Naive thymus-derived CD4-positive, alpha-beta T cell (primary cell): ENCODE measurements at regions not wholly inside any gene's neighbourhood (a gene's known extent, or its start where the extent isn't known, plus 50 kb on each side); places are given as distances from the start of the nearest gene placed in this dataset.
A peak's percentile ranks its signal among the peaks of the same experiment; 100 is the strongest.

ENCODE experiments used
- ATAC-seq: fragments of 150-1000 bp; cut with Tn5 transposase; 2 replicates; pipeline ENCODE4 v1.10.0; 2021; ENCODE audit warnings: mild to moderate bottlenecking, moderate library complexity
- CTCF ChIA-PET: fragments of 350-600 bp; sonication (Branson Sonifier 250); formaldehyde crosslinking; loops from one replicate; lab custom pipeline; 2021; ENCODE audit warnings: antibody characterized with exemption; lab: Charles Lee
- POLR2A ChIA-PET: fragments of 350-600 bp; sonication (Branson Sonifier 250); formaldehyde crosslinking; loops from one replicate; lab custom pipeline; 2021; ENCODE audit warnings: antibody characterized with exemption, inconsistent platforms; lab: Charles Lee
- DNase-seq, 9 donors: peaks; one replicate each; pipeline versions ENCODE4 v3.0.0 to v3.0.0-alpha.2; 2020 to 2022; ENCODE audit warnings: mixed read lengths in 1 of 9
- H3K27ac ChIP-seq: one replicate; pipeline ENCODE4 v1.7.0; 2013; ENCODE audit warnings: mild to moderate bottlenecking, low read depth, low read length, moderate library complexity
- H3K27me3 ChIP-seq, 2 donors: one replicate each; pipeline ENCODE4 v1.7.0; 2013; ENCODE audit warnings: low read length in 2 of 2, mild to moderate bottlenecking in 2 of 2, moderate library complexity in 2 of 2; ENCODE audit not compliant: control insufficient read depth in 2 of 2, insufficient read depth in 2 of 2
- H3K36me3 ChIP-seq, 3 experiments: 1 replicate in 2 of 3; 2 replicates in 1 of 3; pipeline ENCODE4 v1.7.0; 2013; ENCODE audit warnings: low read length in 3 of 3, mild to moderate bottlenecking in 3 of 3, moderate library complexity in 1 of 3; ENCODE audit not compliant: insufficient read depth in 3 of 3, control insufficient read depth in 2 of 3
- H3K4me1 ChIP-seq, 2 donors: one replicate each; pipeline ENCODE4 v1.7.0; 2013; ENCODE audit warnings: low read length in 2 of 2, mild to moderate bottlenecking in 2 of 2, moderate library complexity in 1 of 2; ENCODE audit not compliant: control insufficient read depth in 2 of 2, insufficient read depth in 2 of 2
- H3K4me3 ChIP-seq: 2 replicates; pipeline ENCODE4 v1.7.0; 2013; ENCODE audit warnings: mild to moderate bottlenecking, low read length
- H3K9me3 ChIP-seq, 3 experiments: 1 replicate in 2 of 3; 2 replicates in 1 of 3; pipeline ENCODE4 v1.7.0; 2013; ENCODE audit warnings: low read length in 3 of 3; ENCODE audit not compliant: control insufficient read depth in 2 of 3
- H3K27ac Mint-ChIP-seq, 9 donors: one replicate each; pipeline ENCODE4 v1.8.0; 2020 to 2022; ENCODE audit warnings: mixed read lengths in 9 of 9, mild to moderate bottlenecking in 8 of 9, moderate library complexity in 5 of 9, inconsistent platforms in 2 of 9
- H3K27me3 Mint-ChIP-seq, 5 donors: one replicate each; pipeline ENCODE4 v1.8.0; 2021 to 2022; ENCODE audit warnings: mixed read lengths in 5 of 5, mild to moderate bottlenecking in 1 of 5
- H3K36me3 Mint-ChIP-seq, 5 donors: one replicate each; pipeline ENCODE4 v1.8.0; 2020 to 2022; ENCODE audit warnings: mixed read lengths in 5 of 5, mild to moderate bottlenecking in 3 of 5, inconsistent platforms in 1 of 5
- H3K4me1 Mint-ChIP-seq, 7 donors: one replicate each; pipeline ENCODE4 v1.8.0; 2020 to 2022; ENCODE audit warnings: mixed read lengths in 7 of 7, mild to moderate bottlenecking in 3 of 7, inconsistent platforms in 1 of 7
- H3K4me3 Mint-ChIP-seq, 10 donors: one replicate each; pipeline ENCODE4 v1.8.0; 2020 to 2022; ENCODE audit warnings: mild to moderate bottlenecking in 10 of 10, mixed read lengths in 10 of 10, moderate library complexity in 6 of 10, inconsistent platforms in 2 of 10
- H3K9me3 Mint-ChIP-seq, 11 donors: one replicate each; pipeline ENCODE4 v1.8.0; 2020 to 2022; ENCODE audit warnings: mixed read lengths in 11 of 11, mild to moderate bottlenecking in 4 of 11, inconsistent platforms in 1 of 11, moderate library complexity in 1 of 11
- intact Hi-C, 2 donors: fragments of 100-400 bp; cut with micrococcal nuclease; formaldehyde crosslinking; loops; one replicate each; pipeline ENCODE4 v1.15.1; 2023

DNA sequence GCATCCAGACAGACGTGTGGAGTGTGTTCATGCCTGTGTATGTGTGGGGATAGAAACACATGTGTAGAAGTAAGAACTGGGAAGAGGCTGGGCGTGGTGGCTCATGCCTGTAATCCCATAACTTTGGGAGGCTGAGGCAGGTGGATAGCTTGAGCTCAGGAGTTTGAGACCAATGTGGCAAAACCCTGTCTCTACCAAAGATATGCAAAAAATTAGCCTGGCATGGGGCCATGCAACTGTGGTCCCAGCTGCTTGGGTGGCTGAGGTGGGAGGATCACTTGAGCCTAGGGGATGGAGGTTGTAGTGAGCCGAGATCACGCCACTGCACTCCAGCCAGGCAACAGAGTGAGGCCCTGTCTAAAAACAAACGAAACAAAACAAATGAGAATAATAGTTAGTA lies 1166.6 kb downstream of the TBC1D22A start:
- Mint-ChIP-seq H3K4me1 (no peaks in the 10 kb centered on the region), H3K27me3 (peaks cover 0 to 34% (median 17%) of the 10 kb centered on the region in 5 donors), H3K9me3 (peaks cover 0 to 26% (median 5%) of the 10 kb centered on the region in 11 donors), H3K36me3 (peaks cover 0 to 4% (median 0%) of the 10 kb centered on the region in 5 donors), H3K27ac (no peak overlapping the region), H3K4me3 (no peak overlapping the region)
- no peaks in the 10 kb centered on the region for H3K36me3 ChIP-seq
- ChIA-PET CTCF (no interaction called here), POLR2A (no interaction called here)
- ATAC-seq (no peak), DNase-seq (no peak)
- no peaks in the 10 kb centered on the region for H3K27me3 ChIP-seq
- intact Hi-C loops: no loop called here
- H3K4me1 ChIP-seq: no peaks in the 10 kb centered on the region
- H3K27ac ChIP-seq: no peak overlapping the region
- H3K9me3 ChIP-seq: peaks cover 0 to 10% (median 0%) of the 10 kb centered on the region in 3 experiments
- no peak overlapping the region for H3K4me3 ChIP-seq

DNA sequence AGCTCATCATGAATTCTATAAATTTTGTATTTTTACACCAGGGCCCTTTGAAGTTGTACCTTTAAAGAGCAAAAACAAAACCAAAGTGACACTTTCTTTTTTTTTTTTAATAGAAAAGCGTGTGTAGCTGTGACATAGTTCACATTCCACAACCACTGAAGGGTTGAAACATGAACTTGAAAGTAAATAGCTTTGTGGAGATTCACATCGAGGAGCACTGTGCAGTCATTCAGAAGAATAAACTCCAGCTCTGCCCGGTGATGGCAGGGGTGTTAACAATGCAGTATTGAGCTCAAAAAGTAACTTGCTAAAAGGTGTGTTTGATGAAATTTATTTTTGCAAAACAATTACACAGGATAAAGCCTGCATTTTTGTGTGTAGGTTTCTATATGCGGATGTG lies 1166.2 kb downstream of the TBC1D22A start:
- Histone ChIP-seq H3K27me3 (no peaks in the 10 kb centered on the region), H3K9me3 (peaks cover 0 to 6% (median 0%) of the 10 kb centered on the region in 3 experiments), H3K36me3 (no peaks in the 10 kb centered on the region), H3K4me1 (no peaks in the 10 kb centered on the region), H3K27ac (no peak overlapping the region), H3K4me3 (no peak overlapping the region)
- POLR2A ChIA-PET: no interaction called here
- CTCF ChIA-PET: interaction anchor here (0.7 kb wide), 1 partner anchor 175 kb away, joined by 3 read pairs; no protein-coding TSS in a partner anchor
- no peak for ATAC-seq
- Mint-ChIP-seq H3K36me3 (peaks cover 0 to 4% (median 0%) of the 10 kb centered on the region in 5 donors), H3K4me3 (no peak overlapping the region), H3K27ac (no peak overlapping the region), H3K27me3 (peaks cover 0 to 34% (median 20%) of the 10 kb centered on the region in 5 donors), H3K4me1 (no peaks in the 10 kb centered on the region), H3K9me3 (peaks cover 0 to 24% (median 4%) of the 10 kb centered on the region in 11 donors)
- intact Hi-C loops: no loop called here
- no peak for DNase-seq

DNA sequence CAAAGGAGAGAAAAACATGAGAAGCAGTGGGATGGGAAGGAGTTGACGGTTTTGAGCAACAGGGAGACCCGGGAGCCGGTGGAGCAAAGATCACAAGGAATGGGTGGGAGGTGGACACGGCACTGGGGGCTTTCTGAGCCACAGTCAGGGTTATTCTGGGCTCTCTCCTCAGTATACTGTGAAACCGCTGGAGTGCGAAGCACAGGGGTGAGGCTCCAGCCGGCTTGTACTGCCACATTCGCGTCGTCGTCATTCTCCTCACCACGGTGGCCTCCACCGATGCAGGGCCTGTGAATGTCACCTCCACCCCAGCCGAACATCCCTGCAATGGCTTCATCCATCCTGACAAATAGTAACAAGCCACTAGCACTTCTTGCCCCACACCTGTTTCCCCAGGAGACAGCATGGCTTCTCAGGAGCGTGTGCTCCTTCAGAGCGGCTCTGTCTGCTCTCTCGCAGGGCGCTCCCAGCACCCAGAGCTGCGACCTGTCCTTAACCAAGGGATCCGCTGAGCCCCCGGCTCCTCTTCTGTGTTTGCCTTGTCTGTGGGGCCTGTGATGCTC lies 1165.3 kb downstream of the TBC1D22A start:
- Histone ChIP-seq H3K4me1 (no peaks in the 10 kb centered on the region), H3K9me3 (no peaks in the 10 kb centered on the region), H3K36me3 (no peaks in the 10 kb centered on the region), H3K27ac (no peak overlapping the region), H3K4me3 (no peak overlapping the region), H3K27me3 (no peaks in the 10 kb centered on the region)
- intact Hi-C loops: no loop called here
- Mint-ChIP-seq H3K27me3 (peaks cover 0 to 34% (median 21%) of the 10 kb centered on the region in 5 donors), H3K9me3 (peaks cover 0 to 19% (median 2%) of the 10 kb centered on the region in 11 donors), H3K4me3 (no peak overlapping the region), H3K27ac (no peak overlapping the region), H3K4me1 (no peaks in the 10 kb centered on the region), H3K36me3 (no peaks in the 10 kb centered on the region)
- ATAC-seq: no peak
- no peak for DNase-seq
- POLR2A ChIA-PET: no interaction called here
- CTCF ChIA-PET: interaction anchor here (0.7 kb wide), 1 partner anchor 176 kb away, joined by 3 read pairs; no protein-coding TSS in a partner anchor

DNA sequence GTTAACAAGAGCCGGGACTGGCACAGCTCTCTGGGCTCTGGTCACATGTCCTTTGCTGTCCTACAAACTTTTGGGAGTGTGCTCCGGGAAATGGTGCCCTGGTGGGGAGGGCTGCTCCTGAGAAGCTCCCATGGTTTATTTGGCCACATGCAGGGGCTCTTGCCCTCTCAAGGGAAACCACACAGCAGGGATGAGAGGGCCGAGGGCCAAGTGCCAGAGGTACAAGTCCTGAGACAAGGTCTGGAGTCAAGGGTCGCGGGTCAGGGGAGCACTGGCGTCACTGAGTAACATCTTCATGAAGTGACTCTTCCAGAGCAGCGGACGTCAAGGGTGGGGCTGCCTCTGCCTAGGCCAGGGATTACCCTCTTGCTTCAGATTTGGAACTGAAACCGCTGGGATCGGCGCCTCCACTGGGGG lies 1160.6 kb downstream of the TBC1D22A start:
- ChIA-PET CTCF (no interaction called here), POLR2A (no interaction called here)
- H3K36me3 ChIP-seq: no peaks in the 10 kb centered on the region
- no peak for DNase-seq
- H3K4me1 Mint-ChIP-seq: peaks cover 0 to 24% (median 12%) of the 10 kb centered on the region in 7 donors
- H3K27me3 Mint-ChIP-seq: peaks cover 3 to 16% (median 9%) of the 10 kb centered on the region in 5 donors
- H3K4me3 Mint-ChIP-seq: no peak overlapping the region
- intact Hi-C loops: no loop called here
- no peaks in the 10 kb centered on the region for H3K27me3 ChIP-seq
- no peak overlapping the region for H3K27ac ChIP-seq
- H3K4me1 ChIP-seq: peaks cover 0 to 11% of the 10 kb centered on the region in 2 donors
- H3K9me3 ChIP-seq: no peaks in the 10 kb centered on the region
- ATAC-seq: no peak
- H3K27ac Mint-ChIP-seq: no peak overlapping the region
- H3K9me3 Mint-ChIP-seq: peaks cover 0 to 8% (median 0%) of the 10 kb centered on the region in 11 donors
- H3K4me3 ChIP-seq: no peak overlapping the region
- H3K36me3 Mint-ChIP-seq: no peaks in the 10 kb centered on the region

DNA sequence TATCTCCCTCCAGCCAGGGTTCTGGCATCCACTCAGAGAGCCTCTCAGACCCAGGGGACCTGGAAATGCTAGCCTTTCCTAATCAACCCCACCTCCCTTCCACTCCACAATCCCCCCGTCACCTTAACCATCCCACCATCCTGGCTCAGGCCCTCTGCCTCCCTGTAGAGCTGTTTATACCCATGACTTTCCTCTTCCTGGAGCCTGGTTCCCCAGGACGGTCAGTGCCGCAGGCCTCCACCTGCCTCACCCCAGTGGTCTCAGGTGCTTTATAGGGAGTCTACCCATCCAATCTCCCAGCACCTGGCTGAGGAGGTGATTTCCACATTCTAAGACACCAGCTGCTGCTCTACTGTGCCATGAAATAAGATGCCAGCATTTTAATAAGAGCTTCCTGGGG lies 1159.5 kb downstream of the TBC1D22A start:
- Histone ChIP-seq H3K9me3 (no peaks in the 10 kb centered on the region), H3K27me3 (no peaks in the 10 kb centered on the region), H3K4me1 (peaks cover 0 to 19% of the 10 kb centered on the region in 2 donors), H3K4me3 (no peak overlapping the region), H3K36me3 (no peaks in the 10 kb centered on the region), H3K27ac (no peak overlapping the region)
- intact Hi-C loops: no loop called here
- POLR2A ChIA-PET: no interaction called here
- CTCF ChIA-PET: no interaction called here
- Mint-ChIP-seq H3K9me3 (peaks cover 0 to 8% (median 0%) of the 10 kb centered on the region in 11 donors), H3K4me3 (no peak overlapping the region), H3K36me3 (no peaks in the 10 kb centered on the region), H3K27ac (no peak overlapping the region), H3K27me3 (peaks cover 2 to 11% (median 4%) of the 10 kb centered on the region in 5 donors), H3K4me1 (peaks cover 0 to 30% (median 12%) of the 10 kb centered on the region in 7 donors)
- no peak for DNase-seq
- ATAC-seq: no peak

DNA sequence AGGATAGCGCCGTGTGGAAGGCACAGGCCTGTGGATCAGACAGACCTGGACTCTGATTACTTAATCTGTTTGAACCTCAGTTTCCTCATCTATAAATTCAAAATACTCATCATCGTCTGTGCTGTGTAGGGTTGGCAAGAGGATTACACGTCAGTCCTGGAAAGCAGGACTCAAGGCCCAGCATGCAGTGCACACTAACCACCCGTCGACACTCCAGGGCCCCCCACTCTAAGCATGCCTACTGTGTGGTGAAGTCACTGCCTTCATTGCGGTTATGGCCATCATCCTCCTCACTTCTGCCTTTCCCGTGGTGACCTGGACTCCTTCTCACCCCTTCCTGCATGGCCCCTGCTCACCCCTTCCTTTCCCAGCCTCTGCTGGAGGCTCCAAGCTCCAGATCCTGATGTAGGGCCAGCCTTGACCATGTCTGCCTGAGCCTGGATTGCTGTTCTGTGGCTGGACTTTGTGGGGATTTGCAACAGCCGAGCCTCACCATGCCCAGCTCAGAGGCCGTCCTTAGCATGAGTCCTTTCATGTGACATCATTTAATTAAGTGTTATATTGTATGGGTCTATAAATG lies 1158.0 kb downstream of the TBC1D22A start:
- Mint-ChIP-seq H3K36me3 (no peaks in the 10 kb centered on the region), H3K27ac (peak overlapping the region in 1 of 9 donors; percentile 70), H3K9me3 (peaks cover 0 to 8% (median 0%) of the 10 kb centered on the region in 11 donors), H3K4me3 (peak overlapping the region in 1 of 10 donors; percentile 33), H3K27me3 (peaks cover 0 to 6% (median 4%) of the 10 kb centered on the region in 5 donors), H3K4me1 (peaks cover 0 to 31% (median 12%) of the 10 kb centered on the region in 7 donors)
- intact Hi-C loops: no loop called here
- no peaks in the 10 kb centered on the region for H3K27me3 ChIP-seq
- H3K36me3 ChIP-seq: no peaks in the 10 kb centered on the region
- H3K27ac ChIP-seq: no peak overlapping the region
- H3K9me3 ChIP-seq: no peaks in the 10 kb centered on the region
- CTCF ChIA-PET: no interaction called here
- peaks cover 0 to 19% of the 10 kb centered on the region in 2 donors for H3K4me1 ChIP-seq
- no peak for DNase-seq
- POLR2A ChIA-PET: no interaction called here
- H3K4me3 ChIP-seq: no peak overlapping the region
- ATAC-seq: no peak
